ENCODE measurements at regions not wholly inside any gene's neighbourhood (a gene's known extent, or its start where the extent isn't known, plus 50 kb on each side); places are given as distances from the start of the nearest gene placed in this dataset.
"Not testable (repeated sequence)": the region's sequence is repeated elsewhere in the genome, so short reads cannot be mapped to it uniquely, and the experiment has no call there.

DNA sequence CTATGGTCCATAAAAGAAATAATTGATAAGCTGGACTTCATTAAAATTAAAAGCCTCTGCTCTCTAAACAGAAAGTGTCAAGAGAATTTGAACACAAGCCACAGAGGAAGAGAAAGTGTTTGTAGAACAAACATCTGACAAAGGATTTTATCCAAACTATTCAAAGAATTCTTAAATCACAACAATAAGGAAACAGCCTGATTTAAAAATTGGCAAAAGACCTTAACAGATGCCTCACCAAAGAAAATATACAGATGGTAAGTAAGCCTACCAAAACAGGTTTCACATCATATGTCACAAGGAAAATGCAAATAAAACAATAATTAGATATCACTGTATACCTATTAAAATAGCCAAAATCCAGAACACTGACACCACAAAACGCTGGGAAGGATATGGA lies 612.0 kb downstream of the TTLL7 start:
- DNase-seq (ENCODE audit: low read depth): not testable (repeated sequence)

DNA sequence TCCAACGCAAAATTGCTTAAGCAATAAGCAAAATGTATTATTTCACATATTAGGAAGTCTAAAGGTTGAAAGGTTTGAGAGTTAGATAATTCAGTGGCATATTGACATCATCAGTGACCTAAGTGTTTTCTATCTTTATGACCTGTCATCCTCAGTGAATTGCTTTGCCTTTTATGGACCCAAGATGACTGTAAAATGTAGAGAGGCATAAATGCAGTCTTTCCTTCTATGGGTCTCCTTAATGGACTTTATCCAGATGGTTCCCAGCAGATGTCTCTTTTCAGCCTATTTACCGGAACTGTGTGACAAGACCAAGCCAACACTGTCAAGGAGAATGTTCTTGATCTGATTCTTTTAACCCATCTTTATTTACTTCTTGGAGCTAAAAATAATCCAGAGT lies 615.8 kb downstream of the TTLL7 start:
- not testable (repeated sequence) for DNase-seq (ENCODE audit: low read depth)

DNA sequence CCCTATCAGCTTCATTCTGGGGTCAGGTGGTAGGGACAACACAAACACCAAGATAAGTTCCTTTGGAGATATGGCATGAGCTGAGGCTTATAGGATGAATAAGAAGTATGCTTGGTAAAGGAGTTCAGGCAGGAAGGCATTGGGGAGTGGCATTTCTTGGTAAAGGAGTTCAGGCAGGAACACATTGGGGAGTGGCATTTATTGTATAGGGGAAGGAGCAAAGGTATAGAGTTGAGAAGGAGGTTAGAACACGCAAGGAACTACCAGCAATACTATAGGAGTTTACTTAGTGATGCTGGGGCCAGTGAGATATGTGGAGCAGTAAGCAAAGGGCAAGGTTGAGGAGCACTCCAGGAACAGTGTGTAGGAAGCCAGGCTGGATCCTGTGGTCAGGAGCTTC lies 625.9 kb downstream of the TTLL7 start:
- not testable (repeated sequence) for DNase-seq (ENCODE audit: low read depth)

DNA sequence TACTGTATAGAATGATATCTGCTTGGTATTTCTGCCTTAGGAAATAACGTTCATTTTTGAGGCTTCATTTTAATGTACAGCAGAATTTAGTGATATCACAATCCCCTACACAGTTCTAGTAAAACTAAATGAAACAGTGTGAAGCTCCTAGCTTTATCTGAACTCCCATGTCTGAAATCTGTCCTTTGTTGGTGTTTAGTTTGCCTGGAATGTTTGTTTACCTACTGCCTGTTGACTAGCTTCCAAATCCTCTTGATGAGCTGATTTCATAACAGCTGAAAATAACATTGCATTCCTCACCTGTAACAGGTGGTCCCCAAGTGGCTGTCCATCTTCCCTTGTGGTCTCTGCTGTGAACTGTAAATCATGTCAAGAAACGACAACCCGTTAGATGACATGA lies 629.1 kb downstream of the TTLL7 start:
- DNase-seq (ENCODE audit: low read depth): not testable (repeated sequence)

DNA sequence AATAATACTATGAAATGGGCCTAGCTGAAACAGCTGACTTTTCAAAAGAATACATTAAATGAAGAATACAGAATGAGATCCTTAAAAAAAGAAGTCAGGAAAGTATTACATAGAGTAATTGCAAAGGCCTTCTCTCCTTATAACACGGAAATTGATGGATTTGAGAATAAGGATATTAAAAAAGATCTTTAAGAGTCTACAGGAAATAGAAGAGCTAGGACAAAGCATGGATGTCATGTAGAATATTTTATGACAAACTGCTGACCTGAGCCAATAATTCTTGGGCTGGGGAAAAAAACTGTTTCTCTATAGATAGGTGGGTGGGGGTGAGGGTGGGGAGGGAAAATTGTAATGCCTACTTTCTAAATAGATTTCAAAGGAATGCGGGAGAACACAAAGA lies 633.6 kb downstream of the TTLL7 start:
- DNase-seq (ENCODE audit: low read depth): not testable (repeated sequence)

DNA sequence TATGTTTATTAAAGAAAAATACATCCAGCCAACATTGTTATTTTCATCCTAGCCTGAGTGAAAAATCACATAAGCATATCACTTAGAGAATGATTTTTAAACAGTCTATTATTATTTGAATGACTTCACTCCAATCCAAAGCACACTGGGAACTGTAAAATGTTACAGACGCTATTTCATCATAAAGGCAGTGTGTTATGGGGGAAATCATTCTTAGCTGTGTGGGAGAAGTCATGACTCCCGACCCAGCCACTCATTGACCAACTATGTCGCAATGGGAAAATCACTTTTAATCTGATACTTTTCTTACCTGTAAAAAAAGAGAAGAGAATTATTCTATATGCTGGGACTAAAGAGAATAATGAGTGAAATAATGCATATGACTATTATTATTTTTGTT lies 653.6 kb downstream of the TTLL7 start:
- not testable (repeated sequence) for DNase-seq (ENCODE audit: low read depth)

DNA sequence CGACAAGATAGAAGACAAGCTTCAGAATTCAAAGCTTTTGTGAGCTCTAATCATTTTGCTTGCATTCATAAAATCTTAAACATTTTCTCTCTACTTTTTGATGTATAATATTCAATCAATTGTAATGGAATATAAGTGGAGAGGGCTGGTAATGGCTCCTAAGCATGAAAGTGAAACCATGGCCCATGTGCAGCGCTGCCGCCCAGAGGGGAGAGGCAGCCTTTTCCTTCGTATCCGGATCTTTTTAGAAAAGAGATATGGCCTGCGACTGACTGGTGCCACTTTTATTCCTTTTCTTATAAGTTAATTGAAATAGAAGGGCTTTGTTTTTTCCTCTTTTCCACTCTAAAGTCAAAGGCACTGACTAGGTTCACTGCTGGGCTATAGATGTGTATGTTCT lies 655.2 kb downstream of the TTLL7 start:
- DNase-seq (ENCODE audit: low read depth): not testable (repeated sequence)

DNA sequence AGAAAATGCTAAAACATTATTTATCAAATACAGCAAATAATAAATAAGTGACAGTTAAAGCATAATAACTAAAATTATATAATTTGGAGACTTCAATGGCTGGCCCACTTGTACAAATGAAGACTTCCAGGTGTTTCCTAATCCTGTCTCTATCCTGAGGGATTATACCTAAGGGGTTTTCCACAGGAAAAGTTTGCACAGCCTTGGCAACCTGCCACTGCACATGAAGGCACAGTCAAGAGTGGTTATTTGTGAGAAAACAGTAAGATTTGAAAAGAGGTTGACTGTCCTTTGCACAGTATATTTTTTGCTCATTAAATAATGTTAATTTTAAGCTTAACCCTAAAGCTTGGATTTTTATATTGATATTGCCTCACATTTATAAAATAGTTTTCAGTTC lies 655.9 kb downstream of the TTLL7 start:
- DNase-seq (ENCODE audit: low read depth): not testable (repeated sequence)

DNA sequence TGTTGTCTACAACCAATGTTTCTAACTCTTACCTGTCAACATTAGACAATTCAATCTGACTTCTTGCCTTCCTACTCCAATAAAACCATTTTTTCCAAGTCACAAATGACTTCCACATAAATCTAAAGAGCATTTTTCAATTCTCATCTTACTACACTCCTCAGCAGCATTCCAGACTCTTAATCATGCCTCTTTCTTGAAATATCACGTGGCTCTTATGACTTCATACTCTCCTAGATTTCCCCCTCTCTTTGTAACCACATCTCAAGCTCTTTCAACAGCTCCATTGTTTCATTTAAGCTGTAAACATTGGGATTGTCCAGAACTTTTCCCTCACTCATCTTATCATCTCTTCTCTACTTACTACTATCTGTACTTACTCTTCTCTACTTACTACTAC lies 666.6 kb downstream of the TTLL7 start:
- not testable (repeated sequence) for DNase-seq (ENCODE audit: low read depth)

DNA sequence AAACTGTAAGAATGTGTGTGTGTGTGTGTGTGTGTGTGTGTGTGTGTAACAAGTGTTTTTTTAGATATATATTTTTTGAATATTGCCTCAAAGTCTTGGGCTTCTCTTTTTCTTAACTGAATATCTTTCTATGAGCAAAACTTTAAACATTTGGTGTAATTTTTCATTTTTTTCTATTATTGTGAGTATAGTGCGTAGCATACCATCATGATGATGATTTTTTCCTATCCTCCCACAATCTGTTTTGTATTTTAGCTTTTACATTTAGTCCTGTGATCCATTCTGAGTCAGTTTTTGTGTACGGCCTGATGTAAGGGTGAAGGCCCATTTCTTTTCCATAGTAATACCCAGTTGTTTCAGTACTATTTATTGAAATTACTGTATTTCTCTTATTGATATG lies 680.6 kb downstream of the TTLL7 start:
- DNase-seq (ENCODE audit: low read depth): no peak

DNA sequence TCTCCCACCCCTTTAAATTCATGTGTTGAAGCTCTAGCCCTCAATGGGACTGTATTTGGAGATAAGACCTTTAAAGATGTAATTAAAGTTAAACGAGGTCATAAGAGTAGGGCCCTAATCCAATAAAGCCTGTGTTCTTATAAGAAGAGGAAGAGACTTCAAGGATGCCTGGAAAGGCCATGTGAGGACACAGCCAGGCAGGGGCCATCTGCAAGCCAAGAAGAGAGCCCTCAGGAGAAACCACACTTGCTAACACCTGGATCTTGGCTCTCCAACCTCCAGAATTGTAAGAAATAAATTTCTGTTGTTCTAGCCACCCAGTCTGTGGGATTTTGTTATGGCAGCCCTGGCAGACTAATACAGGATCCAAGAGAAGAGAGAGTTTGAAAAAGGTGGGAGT lies 683.5 kb downstream of the TTLL7 start:
- not testable (repeated sequence) for DNase-seq (ENCODE audit: low read depth)

DNA sequence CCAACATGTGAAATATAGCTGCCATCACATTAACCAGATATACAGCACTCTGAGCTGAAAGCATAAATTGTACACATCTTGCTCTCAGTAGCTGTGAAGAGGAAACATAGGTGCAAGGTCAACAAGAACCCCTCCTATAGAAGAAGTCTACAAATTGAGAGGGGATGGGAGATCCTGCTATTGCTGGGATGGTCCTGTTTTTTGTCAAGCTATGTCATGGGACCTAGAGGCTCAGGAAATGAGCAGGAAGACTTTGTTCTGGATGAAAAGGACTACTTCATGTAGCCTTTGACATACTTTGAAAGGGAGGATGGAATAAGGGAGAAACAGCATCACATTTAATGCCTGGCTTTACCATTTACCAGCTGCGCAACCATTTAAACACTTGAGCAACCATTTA lies 688.8 kb downstream of the TTLL7 start:
- not testable (repeated sequence) for DNase-seq (ENCODE audit: low read depth)

DNA sequence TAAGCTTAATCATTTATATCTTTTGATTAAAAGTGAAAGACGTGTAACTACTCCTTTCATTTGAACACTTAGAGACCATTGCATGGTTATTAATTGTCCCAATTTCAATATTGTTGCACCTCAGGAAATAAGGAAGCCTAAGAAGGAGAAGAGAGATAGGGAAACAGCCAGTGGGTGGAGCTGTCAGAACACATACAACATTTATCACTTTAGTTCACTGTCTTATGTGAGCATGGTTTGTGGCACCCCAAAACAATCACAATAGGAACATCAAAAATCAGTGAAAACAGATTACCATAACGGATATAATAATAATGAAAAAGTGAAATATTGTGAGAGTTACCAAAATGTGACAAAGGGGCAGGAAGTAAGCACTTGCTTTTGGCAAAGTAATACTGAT lies 689.9 kb downstream of the TTLL7 start:
- not testable (repeated sequence) for DNase-seq (ENCODE audit: low read depth)

DNA sequence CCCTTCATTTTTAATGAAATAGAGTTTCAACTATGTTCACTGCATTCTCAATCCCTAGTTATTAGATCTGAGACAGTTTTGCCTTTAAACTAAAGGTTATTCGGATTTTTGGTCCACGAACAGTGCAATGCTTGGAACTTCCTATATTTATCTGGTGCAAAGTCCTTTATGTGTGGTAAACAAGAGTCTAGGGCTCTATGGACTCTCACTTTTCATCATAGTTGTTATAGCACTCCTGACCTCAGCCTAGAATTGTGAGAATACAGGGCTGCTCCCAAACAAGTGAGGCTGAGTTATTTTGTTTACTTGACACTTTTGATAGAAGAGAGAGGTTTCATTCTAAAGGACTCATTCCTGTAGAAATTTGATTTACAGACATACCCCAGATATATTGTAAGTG lies 692.1 kb downstream of the TTLL7 start:
- DNase-seq (ENCODE audit: low read depth): not testable (repeated sequence)

DNA sequence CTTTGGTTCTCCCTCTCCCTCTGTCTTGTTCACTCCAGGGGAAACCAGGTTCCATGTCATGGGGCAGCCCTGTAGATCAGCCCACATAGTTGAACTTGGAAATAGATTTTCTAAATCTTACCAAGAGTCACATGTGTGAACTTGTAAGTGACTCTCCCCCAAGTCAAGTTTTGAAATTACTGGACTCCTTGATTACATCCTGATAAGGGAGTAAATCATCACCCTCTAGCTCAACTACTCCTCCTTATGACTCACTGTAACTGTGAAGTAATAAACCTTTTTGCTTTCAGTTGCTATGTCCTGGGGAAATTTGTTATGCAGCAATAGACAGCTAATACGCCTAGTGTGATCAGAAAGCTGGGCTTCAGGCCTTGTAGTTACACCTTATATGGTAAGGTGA lies 703.3 kb downstream of the TTLL7 start:
- not testable (repeated sequence) for DNase-seq (ENCODE audit: low read depth)

DNA sequence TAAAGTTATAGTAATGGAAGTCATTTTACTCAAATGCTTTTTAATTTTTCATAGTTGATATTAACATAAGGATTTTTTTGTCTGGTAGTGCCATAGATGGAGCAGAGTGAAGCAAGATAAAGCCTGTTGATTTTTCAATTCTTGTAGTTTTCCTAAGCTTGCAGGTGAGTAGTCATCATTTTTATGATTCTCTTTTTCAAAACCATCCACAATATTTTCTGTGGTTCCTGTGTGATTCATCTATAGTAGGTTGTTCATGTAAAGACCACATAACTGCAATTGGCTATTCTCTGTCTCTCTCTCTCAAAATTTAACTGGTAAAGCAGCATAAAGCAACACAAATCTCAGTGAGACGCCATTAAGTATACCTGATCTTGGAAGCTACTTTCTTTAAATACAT lies 711.5 kb downstream of the TTLL7 start:
- not testable (repeated sequence) for DNase-seq (ENCODE audit: low read depth)

DNA sequence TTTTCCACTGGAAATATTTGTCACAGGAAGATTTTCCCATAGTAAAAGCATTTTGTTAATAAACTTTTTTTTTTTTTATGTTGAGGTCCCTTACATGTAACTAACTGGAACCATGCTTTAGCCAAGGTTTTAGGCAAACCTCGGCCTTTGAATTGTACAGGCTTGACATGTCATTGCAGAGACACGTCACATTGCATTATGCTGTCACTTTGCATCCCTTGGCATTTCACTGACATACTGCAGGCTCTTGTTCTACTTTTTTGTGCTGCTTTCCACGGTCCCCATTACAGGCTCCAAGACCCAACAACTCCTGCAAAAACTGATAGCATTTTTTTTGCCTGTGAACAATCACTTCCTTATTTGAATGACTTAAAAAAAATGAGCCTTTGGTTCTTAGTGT lies 724.3 kb downstream of the TTLL7 start:
- not testable (repeated sequence) for DNase-seq (ENCODE audit: low read depth)

DNA sequence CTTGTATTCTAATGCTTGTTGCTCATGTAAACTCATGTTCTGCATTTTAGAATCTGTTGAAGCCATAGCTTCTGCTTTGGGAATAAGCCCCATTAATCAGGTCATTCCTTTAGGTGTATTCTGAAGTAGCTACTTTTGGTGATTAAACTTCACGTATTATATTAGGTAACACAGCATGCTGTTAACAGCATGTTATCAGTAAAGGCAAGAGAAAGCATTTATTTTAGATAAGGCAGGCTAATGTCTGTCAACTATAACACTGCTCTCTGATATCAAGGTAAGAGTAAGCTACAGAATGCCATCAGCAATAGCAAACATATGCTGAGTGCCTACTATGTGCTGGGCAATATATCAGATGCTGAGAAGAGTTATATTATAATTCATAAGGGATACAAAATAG lies 726.4 kb downstream of the TTLL7 start:
- not testable (repeated sequence) for DNase-seq (ENCODE audit: low read depth)

DNA sequence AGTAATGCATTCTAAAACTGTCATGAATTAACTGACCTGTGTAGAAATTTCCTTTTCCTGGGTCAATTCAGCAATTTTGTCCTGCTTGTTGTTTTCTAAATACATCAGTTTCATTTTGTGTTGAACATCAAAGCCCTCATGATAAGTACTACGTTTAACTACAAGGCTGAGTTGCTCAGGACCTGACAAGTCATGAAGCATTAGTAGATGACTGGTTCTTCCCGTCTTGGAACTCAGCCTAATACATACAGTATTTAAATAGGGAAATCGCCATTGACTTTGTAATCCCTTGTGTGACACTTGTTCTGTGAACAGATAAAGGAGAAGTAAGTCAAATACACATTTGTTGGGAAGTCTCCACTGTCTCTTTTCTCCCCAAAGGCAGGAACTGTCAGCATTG lies 727.1 kb downstream of the TTLL7 start:
- not testable (repeated sequence) for DNase-seq (ENCODE audit: low read depth)

DNA sequence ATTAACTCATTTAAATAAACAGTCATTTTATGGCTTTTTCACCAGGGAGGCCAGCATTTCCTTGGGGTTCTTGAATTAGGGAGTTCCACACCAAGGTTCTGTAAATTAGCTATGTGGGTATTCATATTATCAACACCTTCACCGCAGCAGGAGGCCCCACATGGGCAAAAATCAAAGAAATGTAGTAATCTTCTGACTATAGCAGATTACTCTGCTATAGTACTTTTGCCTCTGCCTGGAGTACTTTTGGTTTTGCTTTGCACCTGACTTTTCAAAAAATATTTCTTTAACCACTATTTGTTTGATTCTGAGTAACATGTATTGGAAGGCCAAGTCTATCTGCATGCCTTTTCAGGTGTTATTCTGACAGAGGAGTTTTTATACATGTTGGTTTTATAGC lies 728.1 kb downstream of the TTLL7 start:
- not testable (repeated sequence) for DNase-seq (ENCODE audit: low read depth)

DNA sequence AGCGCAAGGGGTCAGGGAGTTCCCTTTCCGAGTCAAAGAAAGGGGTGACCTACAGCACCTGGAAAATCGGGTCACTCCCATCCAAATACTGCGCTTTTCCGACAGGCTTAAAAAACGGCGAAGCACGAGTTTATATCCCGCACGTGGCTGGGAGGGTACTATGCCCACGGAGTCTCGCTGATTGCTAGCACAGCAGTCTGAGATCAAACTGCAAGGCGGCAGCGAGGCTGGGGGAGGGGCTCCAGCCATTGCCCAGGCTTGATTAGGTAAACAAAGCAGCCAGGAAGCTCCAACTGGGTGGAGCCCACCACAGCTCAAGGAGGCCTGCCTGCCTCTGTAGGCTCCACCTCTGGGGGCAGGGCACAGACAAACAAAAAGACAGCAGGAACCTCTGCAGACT lies 735.1 kb downstream of the TTLL7 start:
- not testable (repeated sequence) for DNase-seq (ENCODE audit: low read depth)

DNA sequence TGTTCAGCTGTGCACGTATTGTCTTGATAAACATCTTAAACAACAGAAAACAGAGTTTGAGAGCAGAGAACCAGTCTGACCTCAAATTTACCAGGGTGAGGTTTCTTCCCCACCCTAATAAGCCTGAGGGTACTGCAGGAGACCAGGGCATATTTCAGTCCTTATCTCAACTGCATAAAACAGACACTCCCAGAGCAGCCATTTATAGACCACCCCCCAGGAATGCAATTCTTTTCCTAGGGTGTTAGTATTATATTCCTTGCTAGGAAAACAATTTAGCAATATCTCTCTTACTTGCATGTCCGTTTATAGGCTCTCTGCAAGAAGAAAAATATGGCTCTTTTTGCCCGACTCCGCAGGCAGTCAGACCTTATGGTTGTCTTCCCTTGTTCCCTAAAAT lies 747.2 kb downstream of the TTLL7 start:
- DNase-seq (ENCODE audit: low read depth): not testable (repeated sequence)

DNA sequence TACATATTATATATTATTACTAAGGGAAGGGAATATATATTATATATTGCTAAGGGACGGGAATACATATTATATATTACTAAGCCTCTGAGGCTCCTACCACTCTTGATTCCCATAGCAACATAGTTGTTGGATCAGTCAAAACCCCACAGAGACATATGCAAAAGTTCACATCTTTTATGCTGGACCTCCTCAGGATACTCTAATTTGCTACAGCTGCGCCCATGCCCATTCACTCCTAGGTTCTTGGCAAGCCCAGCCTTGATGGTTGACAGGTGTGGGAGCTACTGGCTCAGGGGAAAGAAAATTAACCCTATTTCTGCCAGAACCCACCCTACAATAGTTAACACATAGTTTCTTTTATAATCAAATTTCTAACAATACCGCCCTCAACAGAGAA lies 752.2 kb downstream of the TTLL7 start:
- not testable (repeated sequence) for DNase-seq (ENCODE audit: low read depth)

DNA sequence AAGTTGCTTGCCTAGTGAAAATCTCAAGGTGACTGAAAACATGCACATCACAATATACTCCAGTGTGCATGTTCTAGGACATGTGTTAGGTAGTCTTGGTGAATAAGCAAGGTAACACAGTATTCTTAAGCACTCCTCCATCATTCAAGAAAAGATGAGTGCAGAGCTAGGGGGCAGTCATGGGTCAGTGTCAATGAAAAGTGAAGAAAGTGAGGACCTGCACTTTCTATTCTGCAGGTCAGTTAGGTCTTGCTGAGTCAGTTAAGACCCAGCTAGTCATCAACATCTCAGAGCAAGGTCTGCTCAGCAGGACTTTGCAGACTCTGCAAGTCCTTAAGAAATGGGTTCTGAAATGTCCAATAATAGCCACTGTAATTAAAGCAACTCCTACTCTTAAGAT lies 754.1 kb downstream of the TTLL7 start:
- DNase-seq (ENCODE audit: low read depth): not testable (repeated sequence)

DNA sequence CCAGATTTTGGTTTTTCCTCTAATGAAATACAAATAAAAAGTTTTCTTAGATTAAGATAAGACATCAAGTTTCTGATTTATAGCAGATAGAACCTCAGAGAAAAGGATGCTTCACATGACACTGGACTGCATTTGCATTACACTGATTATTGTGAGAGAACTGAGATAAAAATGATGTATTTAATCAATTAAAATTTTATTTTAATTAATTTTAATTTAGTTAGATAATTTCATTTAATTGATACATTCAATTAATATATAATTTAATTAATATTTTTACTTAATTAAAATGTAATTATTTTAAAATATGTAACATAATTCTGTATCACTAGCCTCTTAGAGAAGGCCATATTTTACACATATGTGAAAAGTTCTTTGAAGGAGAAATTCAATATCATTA lies 759.4 kb downstream of the TTLL7 start:
- not testable (repeated sequence) for DNase-seq (ENCODE audit: low read depth)

All from T-helper 22 cell (primary cell).